GM23338 (cell line): ENCODE measurements at regions not wholly inside any gene's neighbourhood (a gene's known extent, or its start where the extent isn't known, plus 50 kb on each side); places are given as distances from the start of the nearest gene placed in this dataset.

ENCODE experiments used
- ATAC-seq: fragments of 200-7000 bp; cut with Tn5 transposase; 3 replicates; pipeline ENCODE4 v1.9.1; 2020
- DNase-seq: peaks from one replicate; pipeline ENCODE4 v3.0.0-alpha.2; 2015; ENCODE audit warnings: low spot score
- H2AFZ ChIP-seq: fragments of 200-600 bp; sonication (generic); 2 replicates; pipeline ENCODE4 v1.8.0; 2016; ENCODE audit warnings: antibody characterized with exemption, mild to moderate bottlenecking, moderate library complexity
- H3F3A ChIP-seq: fragments of 200-600 bp; sonication (generic); replicated peaks from 2 replicates; pipeline ENCODE4 v1.8.0; 2017; ENCODE audit warnings: antibody characterized with exemption, mixed run types, low read depth
- H3K27ac ChIP-seq: fragments of 200-600 bp; sonication (generic); 2 replicates; pipeline ENCODE4 v1.6.1; 2016; ENCODE audit warnings: low read depth
- H3K27me3 ChIP-seq: fragments of 200-600 bp; sonication (generic); 2 replicates; pipeline ENCODE4 v1.8.0; 2016; ENCODE audit warnings: mild to moderate bottlenecking, mixed run types, moderate library complexity; ENCODE audit not compliant: insufficient read depth
- H3K36me3 ChIP-seq: fragments of 200-600 bp; sonication (generic); 2 replicates; pipeline ENCODE4 v1.8.0; 2016; ENCODE audit warnings: mild to moderate bottlenecking; ENCODE audit not compliant: insufficient read depth
- H3K4me1 ChIP-seq: fragments of 200-600 bp; sonication (generic); 2 replicates; pipeline ENCODE4 v1.8.0; 2016; ENCODE audit warnings: mild to moderate bottlenecking, moderate library complexity; ENCODE audit not compliant: insufficient read depth
- H3K4me2 ChIP-seq: fragments of 200-600 bp; sonication (generic); 2 replicates; pipeline ENCODE4 v1.7.1; 2017; ENCODE audit warnings: mixed run types
- H3K4me3 ChIP-seq: fragments of 200-600 bp; sonication (generic); 2 replicates; pipeline ENCODE4 v1.6.1; 2016; ENCODE audit warnings: mixed run types
- H3K79me2 ChIP-seq: fragments of 200-600 bp; sonication (generic); replicated peaks from 2 replicates; pipeline ENCODE4 v1.8.0; 2017; ENCODE audit warnings: mild to moderate bottlenecking; ENCODE audit not compliant: insufficient read depth
- H3K9me2 ChIP-seq: fragments of 200-600 bp; sonication (generic); 2 replicates; pipeline ENCODE4 v1.8.0; 2017; ENCODE audit not compliant: insufficient read depth
- H4K20me1 ChIP-seq: fragments of 200-600 bp; sonication (generic); replicated peaks from 2 replicates; pipeline ENCODE4 v1.8.0; 2017; ENCODE audit warnings: mild to moderate bottlenecking; ENCODE audit not compliant: insufficient read depth
- H3K27ac Mint-ChIP-seq: 2 replicates; pipeline ENCODE4 v1.8.0; 2020; ENCODE audit warnings: inconsistent platforms, mild to moderate bottlenecking, moderate library complexity, mixed read lengths
- H3K27me3 Mint-ChIP-seq: 3 replicates; pipeline ENCODE4 v1.8.0; 2022; ENCODE audit warnings: low read depth, mild to moderate bottlenecking, moderate library complexity, mixed read lengths, inconsistent platforms; ENCODE audit not compliant: insufficient read depth, poor library complexity
- H3K36me3 Mint-ChIP-seq: 3 replicates; pipeline ENCODE4 v1.8.0; 2021; ENCODE audit warnings: low read depth, mild to moderate bottlenecking, inconsistent platforms, moderate library complexity, mixed read lengths
- H3K4me1 Mint-ChIP-seq: 3 replicates; pipeline ENCODE4 v1.8.0; 2020; ENCODE audit warnings: mild to moderate bottlenecking, inconsistent platforms, mixed read lengths
- H3K4me3 Mint-ChIP-seq: 3 replicates; pipeline ENCODE4 v1.8.0; 2021; ENCODE audit warnings: moderate library complexity, mild to moderate bottlenecking, inconsistent platforms, mixed read lengths
- H3K9me3 Mint-ChIP-seq: 3 replicates; pipeline ENCODE4 v1.8.0; 2020; ENCODE audit warnings: moderate library complexity, mild to moderate bottlenecking, inconsistent platforms, mixed read lengths
- CREB1 ChIP-seq: fragments of 250-450 bp; sonication (Bioruptor Pico); IDR thresholded peaks from 2 replicates; pipeline ENCODE4 v1.5.0; 2020; ENCODE audit warnings: low read depth, mild to moderate bottlenecking, moderate library complexity
- CTCF ChIP-seq, 2 experiments: fragments of 200-600 bp in 1 of 2; sonication (generic) in 1 of 2; conservative IDR thresholded peaks; 2 replicates each; pipeline versions ENCODE4 v1.5.1 to v1.6.1; 2016 to 2017; ENCODE audit warnings: antibody characterized with exemption in 2 of 2, low read depth in 2 of 2, mild to moderate bottlenecking in 2 of 2, moderate library complexity in 1 of 2
- ETS1 ChIP-seq: IDR thresholded peaks from 2 replicates; pipeline ENCODE4 v1.6.1; 2016; ENCODE audit warnings: antibody characterized with exemption
- EZH2 ChIP-seq: fragments of 200-600 bp; sonication (generic); IDR thresholded peaks from one replicate; pipeline ENCODE4 v1.8.0; 2017; ENCODE audit warnings: antibody characterized with exemption, mild to moderate bottlenecking, low read depth; ENCODE audit not compliant: unreplicated experiment
- JUNB ChIP-seq: IDR thresholded peaks from one replicate; pipeline ENCODE4 v1.6.1; 2016; ENCODE audit warnings: antibody characterized with exemption; ENCODE audit not compliant: unreplicated experiment
- NANOG ChIP-seq: IDR thresholded peaks from 2 replicates; pipeline ENCODE4 v1.6.1; 2016; ENCODE audit warnings: antibody characterized with exemption, borderline replicate concordance
- REST ChIP-seq: IDR thresholded peaks from one replicate; pipeline ENCODE4 v1.6.1; 2018; ENCODE audit warnings: antibody characterized with exemption; ENCODE audit not compliant: unreplicated experiment
- ZNF462 ChIP-seq: fragments of 250-450 bp; sonication (Bioruptor Pico); IDR thresholded peaks from 2 replicates; pipeline ENCODE4 v1.5.0; 2020; ENCODE audit warnings: mild to moderate bottlenecking, moderate library complexity

- TF ChIP-seq REST (no peak), EZH2 (no peak), NANOG (no peak)
Measured at GRCh38 chrX:6291444-6291843, 62.8 kb upstream of the NLGN4X start (continued).

GRCh38 chrX:6283826-6284225 lies 55.2 kb upstream of the NLGN4X start:
- Histone ChIP-seq H3K9me2 (no peaks in the 10 kb centered on the region), H3K27ac (no peak overlapping the region), H3K36me3 (no peaks in the 10 kb centered on the region), H3K4me1 (peaks cover 25% of the 10 kb centered on the region), H2AFZ (no peak overlapping the region), H3K4me2 (no peak overlapping the region), H3K4me3 (no peak overlapping the region), H3F3A (no peaks in the 10 kb centered on the region; the same call in 1 of the 2 replicates), H4K20me1 (no peaks in the 10 kb centered on the region), H3K79me2 (no peaks in the 10 kb centered on the region), H3K27me3 (no peaks in the 10 kb centered on the region)
- Mint-ChIP-seq H3K27me3 (no peaks in the 10 kb centered on the region), H3K36me3 (peaks cover 19% of the 10 kb centered on the region; the same call in 2 of the 3 replicates), H3K9me3 (peaks cover 3% of the 10 kb centered on the region; the same call in 1 of the 3 replicates), H3K27ac (no peak overlapping the region), H3K4me1 (peaks cover 27% of the 10 kb centered on the region), H3K4me3 (no peak overlapping the region)
- DNase-seq: no peak
- no peak for ATAC-seq
- TF ChIP-seq CREB1 (CRISPR knock-in tag): no peak
- no peak for TF ChIP-seq REST
- no peak for TF ChIP-seq ETS1
- TF ChIP-seq JUNB: no peak
- TF ChIP-seq ZNF462 (CRISPR knock-in tag): no peak
- no peak for TF ChIP-seq NANOG
- no peak for TF ChIP-seq CTCF (conservative IDR thresholded peaks at IDR 0.05; ENCODE audit: low read depth in 2 of 2)
